Epidermal melanocyte (primary cell): ENCODE measurements at regions not wholly inside any gene's neighbourhood (a gene's known extent, or its start where the extent isn't known, plus 50 kb on each side); places are given as distances from the start of the nearest gene placed in this dataset.
"Not testable (repeated sequence)": the region's sequence is repeated elsewhere in the genome, so short reads cannot be mapped to it uniquely, and the experiment has no call there.

Source experiments
- DNase-seq: peaks from one replicate; pipeline ENCODE4 v3.0.0; 2011; ENCODE audit warnings: low spot score; ENCODE audit not compliant: insufficient read length

- no peak for DNase-seq
Observed at GRCh38 chr13:76663592-76664335, 222.4 kb downstream of the KCTD12 start.

- DNase-seq = not testable (repeated sequence)
Observed at GRCh38 chr13:76659074-76659473, 227.1 kb downstream of the KCTD12 start.

- no peak for DNase-seq
Observed at GRCh38 chr13:76656500-76656899, 229.7 kb downstream of the KCTD12 start.

- no peak for DNase-seq
Observed at GRCh38 chr13:76656056-76656455, 230.1 kb downstream of the KCTD12 start.

- DNase-seq = no peak
Observed at GRCh38 chr13:76654263-76654662, 231.9 kb downstream of the KCTD12 start.

- no peak for DNase-seq
Observed at GRCh38 chr13:76651286-76651685, 234.9 kb downstream of the KCTD12 start.

- DNase-seq = no peak
Observed at GRCh38 chr13:76647550-76647949, 238.7 kb downstream of the KCTD12 start.

- DNase-seq = no peak
Observed at GRCh38 chr13:76646946-76647345, 239.3 kb downstream of the KCTD12 start.

GRCh38 chr13:76645632-76646031, 240.6 kb downstream of the KCTD12 start:
- DNase-seq = no peak

GRCh38 chr13:76644906-76645305, 241.3 kb downstream of the KCTD12 start:
- DNase-seq = no peak

GRCh38 chr13:76643596-76643995, 242.6 kb downstream of the KCTD12 start:
- no peak for DNase-seq

GRCh38 chr13:76641056-76641455, 245.1 kb downstream of the KCTD12 start:
- peak; percentile 74 for DNase-seq

GRCh38 chr13:76638882-76639281, 247.3 kb downstream of the KCTD12 start:
- no peak for DNase-seq

- DNase-seq = no peak
Observed at GRCh38 chr13:76638181-76638580, 248.0 kb downstream of the KCTD12 start.

- DNase-seq = no peak
Observed at GRCh38 chr13:76637641-76638141, 248.5 kb downstream of the KCTD12 start.

GRCh38 chr13:76636829-76637228, 249.4 kb downstream of the KCTD12 start:
- no peak for DNase-seq

GRCh38 chr13:76635232-76636230, 250.7 kb downstream of the KCTD12 start:
- no peak for DNase-seq

- DNase-seq = no peak
Observed at GRCh38 chr13:76634431-76635191, 251.6 kb downstream of the KCTD12 start.

- no peak for DNase-seq
Observed at GRCh38 chr13:76632401-76633044, 253.7 kb downstream of the KCTD12 start.

GRCh38 chr13:76630629-76631230, 255.5 kb downstream of the KCTD12 start:
- DNase-seq = no peak
